OCI-LY1 (cell line): ENCODE measurements at regions not wholly inside any gene's neighbourhood (a gene's known extent, or its start where the extent isn't known, plus 50 kb on each side); places are given as distances from the start of the nearest gene placed in this dataset.

Experiments
- H2AFZ ChIP-seq: fragments of 200-600 bp; sonication (generic), shearing (Covaris generic); 2 replicates; pipeline ENCODE4 v1.6.0; 2014; ENCODE audit warnings: antibody characterized with exemption, mild to moderate bottlenecking, low read length
- H3F3A ChIP-seq: fragments of 200-600 bp; sonication (generic), shearing (Covaris generic); 2 replicates; pipeline ENCODE4 v1.6.0; 2014; ENCODE audit warnings: mild to moderate bottlenecking, antibody characterized with exemption, low read length, moderate library complexity; ENCODE audit not compliant: insufficient read depth
- H3K27ac ChIP-seq: fragments of 200-600 bp; sonication (generic); 2 replicates; pipeline ENCODE4 v1.5.1; 2014; ENCODE audit warnings: low read length, mixed run types, mild to moderate bottlenecking, low read depth; ENCODE audit not compliant: poor library complexity, severe bottlenecking
- H3K27me3 ChIP-seq: fragments of 200-600 bp; sonication (generic); 2 replicates; pipeline ENCODE4 v1.6.0; 2014; ENCODE audit warnings: antibody characterized with exemption, mild to moderate bottlenecking, low read length, moderate library complexity; ENCODE audit not compliant: insufficient read depth
- H3K36me3 ChIP-seq: fragments of 200-600 bp; sonication (generic); 2 replicates; pipeline ENCODE4 v1.6.1; 2014; ENCODE audit warnings: mild to moderate bottlenecking, antibody characterized with exemption, low read length, moderate library complexity, mixed read lengths; ENCODE audit not compliant: insufficient read depth
- H3K4me1 ChIP-seq: fragments of 200-600 bp; sonication (generic); 2 replicates; pipeline ENCODE4 v1.5.1; 2014; ENCODE audit warnings: mild to moderate bottlenecking, low read length, moderate library complexity; ENCODE audit not compliant: insufficient read depth, severe bottlenecking
- H3K4me2 ChIP-seq: fragments of 200-600 bp; sonication (generic), shearing (Covaris generic); 2 replicates; pipeline ENCODE4 v1.6.1; 2014; ENCODE audit warnings: low read length
- H3K4me3 ChIP-seq: fragments of 200-600 bp; sonication (generic); 2 replicates; pipeline ENCODE4 v1.5.1; 2014; ENCODE audit warnings: low read length, low read depth, mild to moderate bottlenecking, mixed read lengths; ENCODE audit not compliant: poor library complexity, severe bottlenecking
- H3K79me2 ChIP-seq: fragments of 200-600 bp; shearing (Covaris generic); 2 replicates; pipeline ENCODE4 v1.6.1; 2016; ENCODE audit warnings: mixed run types, low read length, mixed read lengths; ENCODE audit not compliant: insufficient read depth
- H3K9ac ChIP-seq: fragments of 200-600 bp; sonication (generic), shearing (Covaris generic); 2 replicates; pipeline ENCODE4 v1.6.1; 2014; ENCODE audit warnings: mild to moderate bottlenecking, low read length, mixed read lengths
- H3K9me2 ChIP-seq: fragments of 200-600 bp; sonication (generic), shearing (Covaris generic); 2 replicates; pipeline ENCODE4 v1.6.1; 2014; ENCODE audit warnings: low read depth, mild to moderate bottlenecking, low read length, mixed read lengths
- H3K9me3 ChIP-seq: fragments of 200-600 bp; shearing (Covaris generic); 2 replicates; pipeline ENCODE4 v1.6.1; 2014; ENCODE audit warnings: low read length, mixed read lengths
- H4K20me1 ChIP-seq: fragments of 200-600 bp; sonication (generic), shearing (Covaris generic); 2 replicates; pipeline ENCODE4 v1.6.0; 2016; ENCODE audit warnings: mild to moderate bottlenecking, low read length; ENCODE audit not compliant: insufficient read depth
- CTCF ChIP-seq: fragments of 200-600 bp; sonication (generic), shearing (Covaris generic); IDR thresholded peaks from 2 replicates; pipeline ENCODE4 v1.5.1; 2017; ENCODE audit warnings: mild to moderate bottlenecking, antibody characterized with exemption, low read length, moderate library complexity, mixed read lengths
- EZH2 ChIP-seq: fragments of 200-600 bp; sonication (generic), shearing (Covaris generic); IDR thresholded peaks from 2 replicates; pipeline ENCODE4 v1.8.0; 2017; ENCODE audit warnings: borderline replicate concordance, mixed run types, mild to moderate bottlenecking, antibody characterized with exemption, low read length, moderate library complexity, mixed read lengths

DNA sequence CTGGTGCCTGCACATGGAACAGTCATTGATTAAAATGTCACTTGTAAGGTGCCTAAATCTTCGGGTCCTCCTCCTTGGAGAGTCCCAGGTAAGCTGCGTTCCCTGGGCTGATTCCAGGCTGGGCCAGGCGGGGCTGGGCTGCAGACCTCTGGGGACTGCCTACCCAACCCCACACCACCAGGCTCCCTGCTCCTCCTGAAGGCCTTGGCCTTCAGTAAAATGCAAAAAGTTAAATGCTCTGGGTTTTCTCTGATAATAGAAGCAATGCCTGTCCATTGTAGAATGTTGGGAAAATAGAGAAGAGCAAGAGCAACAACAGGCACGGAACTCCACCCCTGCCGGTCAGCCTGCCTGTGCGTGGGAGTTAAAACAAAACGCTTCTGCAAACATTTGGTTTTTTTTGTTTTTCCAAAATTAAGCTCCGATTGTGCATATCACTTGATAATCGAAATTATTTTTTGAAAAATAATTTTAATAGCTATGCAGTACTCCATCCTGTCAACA, 363.9 kb downstream of the SEC14L1 start:
- Histone ChIP-seq H3K79me2 (no peaks in the 10 kb centered on the region), H3K9ac (no peak overlapping the region), H3K4me2 (no peak overlapping the region), H4K20me1 (no peaks in the 10 kb centered on the region), H3K4me1 (no peaks in the 10 kb centered on the region), H3K27ac (no peak overlapping the region), H3K27me3 (no peaks in the 10 kb centered on the region), H3F3A (no peaks in the 10 kb centered on the region), H2AFZ (no peak overlapping the region), H3K9me2 (no peaks in the 10 kb centered on the region), H3K36me3 (peaks cover 39% of the 10 kb centered on the region), H3K4me3 (no peak overlapping the region), H3K9me3 (no peaks in the 10 kb centered on the region)
- TF ChIP-seq CTCF (no peak), EZH2 (no peak)

- Histone ChIP-seq H3K36me3 (peaks cover 37% of the 10 kb centered on the region), H3K9me2 (no peaks in the 10 kb centered on the region), H3K27ac (no peak overlapping the region), H3K9me3 (no peaks in the 10 kb centered on the region), H3K79me2 (no peaks in the 10 kb centered on the region), H3K4me3 (no peak overlapping the region), H3K4me2 (no peak overlapping the region), H3K9ac (no peak overlapping the region), H3F3A (no peaks in the 10 kb centered on the region), H3K27me3 (no peaks in the 10 kb centered on the region), H3K4me1 (no peaks in the 10 kb centered on the region), H4K20me1 (no peaks in the 10 kb centered on the region), H2AFZ (no peak overlapping the region)
- TF ChIP-seq EZH2 (no peak), CTCF (no peak)
Measured at GRCh38 chr17:77505181-77505639, 364.4 kb downstream of the SEC14L1 start.

- H3K9me3 ChIP-seq: no peaks in the 10 kb centered on the region
- no peak overlapping the region for H3K27ac ChIP-seq
- no peak overlapping the region for H3K4me3 ChIP-seq
- H3K79me2 ChIP-seq: no peaks in the 10 kb centered on the region
- H2AFZ ChIP-seq: no peak overlapping the region
- H3K9me2 ChIP-seq: no peaks in the 10 kb centered on the region
- H3K4me2 ChIP-seq: no peak overlapping the region
- H3F3A ChIP-seq: no peaks in the 10 kb centered on the region
- no peaks in the 10 kb centered on the region for H3K27me3 ChIP-seq
- H3K9ac ChIP-seq: no peak overlapping the region
- peaks cover 25% of the 10 kb centered on the region for H3K36me3 ChIP-seq
- TF ChIP-seq CTCF (no peak), EZH2 (no peak)
- H4K20me1 ChIP-seq: no peaks in the 10 kb centered on the region
- H3K4me1 ChIP-seq: no peaks in the 10 kb centered on the region
Measured at GRCh38 chr17:77506371-77506991, 365.7 kb downstream of the SEC14L1 start.
